ENCODE measurements at regions not wholly inside any gene's neighbourhood (a gene's known extent, or its start where the extent isn't known, plus 50 kb on each side); places are given as distances from the start of the nearest gene placed in this dataset.

DNA sequence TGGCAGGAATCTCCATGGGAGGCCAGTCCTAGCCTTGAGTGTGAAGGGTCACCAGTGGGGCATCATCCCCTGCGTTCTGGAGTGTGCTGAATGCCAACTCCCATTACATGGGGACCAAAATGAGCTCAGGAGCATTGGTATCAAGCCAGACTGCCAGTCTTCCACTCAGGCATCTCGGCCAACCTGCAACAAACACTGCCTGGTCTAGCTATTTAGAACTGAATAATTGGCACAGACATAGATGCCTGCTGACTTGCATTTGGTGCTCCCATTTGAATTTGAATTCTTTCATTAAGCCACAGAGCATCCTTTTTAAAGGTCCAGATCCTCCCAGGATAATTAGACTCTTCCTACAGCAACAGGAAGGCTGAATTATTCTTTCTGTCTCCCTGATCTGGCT is 116.6 kb upstream of the ABCA1 start:
- H4K20me1 ChIP-seq (replicated peaks; ENCODE audit: insufficient read depth) = no peaks in the 10 kb centered on the region
- H3K4me3 ChIP-seq = no peak overlapping the region
- H3K27ac ChIP-seq (ENCODE audit: low read depth) = no peak overlapping the region
- no peaks in the 10 kb centered on the region for H3K4me1 ChIP-seq (ENCODE audit: insufficient read depth)
- Mint-ChIP-seq H3K27me3 (ENCODE audit: insufficient read depth, low read depth, poor library complexity) (peaks cover 3% of the 10 kb centered on the region), H3K4me1 (peaks cover 18% of the 10 kb centered on the region), H3K4me3 (no peak overlapping the region), H3K9me3 (no peaks in the 10 kb centered on the region), H3K27ac (no peak overlapping the region), H3K36me3 (ENCODE audit: low read depth) (no peaks in the 10 kb centered on the region)
- DNase-seq (ENCODE audit: low spot score) (no peak), ATAC-seq (no peak; the same call in 2 of the 3 replicates)
- TF ChIP-seq, protein P1, sequence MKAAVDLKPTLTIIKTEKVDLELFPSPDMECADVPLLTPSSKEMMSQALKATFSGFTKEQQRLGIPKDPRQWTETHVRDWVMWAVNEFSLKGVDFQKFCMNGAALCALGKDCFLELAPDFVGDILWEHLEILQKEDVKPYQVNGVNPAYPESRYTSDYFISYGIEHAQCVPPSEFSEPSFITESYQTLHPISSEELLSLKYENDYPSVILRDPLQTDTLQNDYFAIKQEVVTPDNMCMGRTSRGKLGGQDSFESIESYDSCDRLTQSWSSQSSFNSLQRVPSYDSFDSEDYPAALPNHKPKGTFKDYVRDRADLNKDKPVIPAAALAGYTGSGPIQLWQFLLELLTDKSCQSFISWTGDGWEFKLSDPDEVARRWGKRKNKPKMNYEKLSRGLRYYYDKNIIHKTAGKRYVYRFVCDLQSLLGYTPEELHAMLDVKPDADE (IDR thresholded peaks at IDR 0.05) = no peak
- TF ChIP-seq NANOG (IDR thresholded peaks at IDR 0.05; ENCODE audit: borderline replicate concordance) = no peak
- no peak for TF ChIP-seq ZNF114 (CRISPR knock-in tag; IDR thresholded peaks at IDR 0.05)
- no peak for TF ChIP-seq STAT1 (IDR thresholded peaks at IDR 0.05; ENCODE audit: unreplicated experiment)
- TF ChIP-seq EZH2 (IDR thresholded peaks at IDR 0.05; ENCODE audit: low read depth, unreplicated experiment) = no peak
- TF ChIP-seq, protein P2, sequence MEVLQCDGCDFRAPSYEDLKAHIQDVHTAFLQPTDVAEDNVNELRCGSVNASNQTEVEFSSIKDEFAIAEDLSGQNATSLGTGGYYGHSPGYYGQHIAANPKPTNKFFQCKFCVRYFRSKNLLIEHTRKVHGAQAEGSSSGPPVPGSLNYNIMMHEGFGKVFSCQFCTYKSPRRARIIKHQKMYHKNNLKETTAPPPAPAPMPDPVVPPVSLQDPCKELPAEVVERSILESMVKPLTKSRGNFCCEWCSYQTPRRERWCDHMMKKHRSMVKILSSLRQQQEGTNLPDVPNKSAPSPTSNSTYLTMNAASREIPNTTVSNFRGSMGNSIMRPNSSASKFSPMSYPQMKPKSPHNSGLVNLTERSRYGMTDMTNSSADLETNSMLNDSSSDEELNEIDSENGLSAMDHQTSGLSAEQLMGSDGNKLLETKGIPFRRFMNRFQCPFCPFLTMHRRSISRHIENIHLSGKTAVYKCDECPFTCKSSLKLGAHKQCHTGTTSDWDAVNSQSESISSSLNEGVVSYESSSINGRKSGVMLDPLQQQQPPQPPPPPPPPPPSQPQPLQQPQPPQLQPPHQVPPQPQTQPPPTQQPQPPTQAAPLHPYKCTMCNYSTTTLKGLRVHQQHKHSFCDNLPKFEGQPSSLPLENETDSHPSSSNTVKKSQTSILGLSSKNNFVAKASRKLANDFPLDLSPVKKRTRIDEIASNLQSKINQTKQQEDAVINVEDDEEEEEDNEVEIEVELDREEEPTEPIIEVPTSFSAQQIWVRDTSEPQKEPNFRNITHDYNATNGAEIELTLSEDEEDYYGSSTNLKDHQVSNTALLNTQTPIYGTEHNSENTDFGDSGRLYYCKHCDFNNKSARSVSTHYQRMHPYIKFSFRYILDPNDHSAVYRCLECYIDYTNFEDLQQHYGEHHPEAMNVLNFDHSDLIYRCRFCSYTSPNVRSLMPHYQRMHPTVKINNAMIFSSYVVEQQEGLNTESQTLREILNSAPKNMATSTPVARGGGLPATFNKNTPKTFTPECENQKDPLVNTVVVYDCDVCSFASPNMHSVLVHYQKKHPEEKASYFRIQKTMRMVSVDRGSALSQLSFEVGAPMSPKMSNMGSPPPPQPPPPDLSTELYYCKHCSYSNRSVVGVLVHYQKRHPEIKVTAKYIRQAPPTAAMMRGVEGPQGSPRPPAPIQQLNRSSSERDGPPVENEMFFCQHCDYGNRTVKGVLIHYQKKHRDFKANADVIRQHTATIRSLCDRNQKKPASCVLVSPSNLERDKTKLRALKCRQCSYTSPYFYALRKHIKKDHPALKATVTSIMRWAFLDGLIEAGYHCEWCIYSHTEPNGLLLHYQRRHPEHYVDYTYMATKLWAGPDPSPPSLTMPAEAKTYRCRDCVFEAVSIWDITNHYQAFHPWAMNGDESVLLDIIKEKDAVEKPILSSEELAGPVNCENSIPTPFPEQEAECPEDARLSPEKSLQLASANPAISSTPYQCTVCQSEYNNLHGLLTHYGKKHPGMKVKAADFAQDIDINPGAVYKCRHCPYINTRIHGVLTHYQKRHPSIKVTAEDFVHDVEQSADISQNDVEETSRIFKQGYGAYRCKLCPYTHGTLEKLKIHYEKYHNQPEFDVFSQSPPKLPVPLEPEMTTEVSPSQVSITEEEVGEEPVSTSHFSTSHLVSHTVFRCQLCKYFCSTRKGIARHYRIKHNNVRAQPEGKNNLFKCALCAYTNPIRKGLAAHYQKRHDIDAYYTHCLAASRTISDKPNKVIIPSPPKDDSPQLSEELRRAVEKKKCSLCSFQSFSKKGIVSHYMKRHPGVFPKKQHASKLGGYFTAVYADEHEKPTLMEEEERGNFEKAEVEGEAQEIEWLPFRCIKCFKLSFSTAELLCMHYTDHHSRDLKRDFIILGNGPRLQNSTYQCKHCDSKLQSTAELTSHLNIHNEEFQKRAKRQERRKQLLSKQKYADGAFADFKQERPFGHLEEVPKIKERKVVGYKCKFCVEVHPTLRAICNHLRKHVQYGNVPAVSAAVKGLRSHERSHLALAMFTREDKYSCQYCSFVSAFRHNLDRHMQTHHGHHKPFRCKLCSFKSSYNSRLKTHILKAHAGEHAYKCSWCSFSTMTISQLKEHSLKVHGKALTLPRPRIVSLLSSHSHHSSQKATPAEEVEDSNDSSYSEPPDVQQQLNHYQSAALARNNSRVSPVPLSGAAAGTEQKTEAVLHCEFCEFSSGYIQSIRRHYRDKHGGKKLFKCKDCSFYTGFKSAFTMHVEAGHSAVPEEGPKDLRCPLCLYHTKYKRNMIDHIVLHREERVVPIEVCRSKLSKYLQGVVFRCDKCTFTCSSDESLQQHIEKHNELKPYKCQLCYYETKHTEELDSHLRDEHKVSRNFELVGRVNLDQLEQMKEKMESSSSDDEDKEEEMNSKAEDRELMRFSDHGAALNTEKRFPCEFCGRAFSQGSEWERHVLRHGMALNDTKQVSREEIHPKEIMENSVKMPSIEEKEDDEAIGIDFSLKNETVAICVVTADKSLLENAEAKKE (CRISPR knock-in tag; IDR thresholded peaks at IDR 0.05) = no peak
- TF ChIP-seq, protein P3, sequence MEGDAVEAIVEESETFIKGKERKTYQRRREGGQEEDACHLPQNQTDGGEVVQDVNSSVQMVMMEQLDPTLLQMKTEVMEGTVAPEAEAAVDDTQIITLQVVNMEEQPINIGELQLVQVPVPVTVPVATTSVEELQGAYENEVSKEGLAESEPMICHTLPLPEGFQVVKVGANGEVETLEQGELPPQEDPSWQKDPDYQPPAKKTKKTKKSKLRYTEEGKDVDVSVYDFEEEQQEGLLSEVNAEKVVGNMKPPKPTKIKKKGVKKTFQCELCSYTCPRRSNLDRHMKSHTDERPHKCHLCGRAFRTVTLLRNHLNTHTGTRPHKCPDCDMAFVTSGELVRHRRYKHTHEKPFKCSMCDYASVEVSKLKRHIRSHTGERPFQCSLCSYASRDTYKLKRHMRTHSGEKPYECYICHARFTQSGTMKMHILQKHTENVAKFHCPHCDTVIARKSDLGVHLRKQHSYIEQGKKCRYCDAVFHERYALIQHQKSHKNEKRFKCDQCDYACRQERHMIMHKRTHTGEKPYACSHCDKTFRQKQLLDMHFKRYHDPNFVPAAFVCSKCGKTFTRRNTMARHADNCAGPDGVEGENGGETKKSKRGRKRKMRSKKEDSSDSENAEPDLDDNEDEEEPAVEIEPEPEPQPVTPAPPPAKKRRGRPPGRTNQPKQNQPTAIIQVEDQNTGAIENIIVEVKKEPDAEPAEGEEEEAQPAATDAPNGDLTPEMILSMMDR (conservative IDR thresholded peaks at IDR 0.05; ENCODE audit: low read depth in 2 of 2) = no peak
- no peak for TF ChIP-seq ZNF331 (CRISPR knock-in tag; IDR thresholded peaks at IDR 0.05; ENCODE audit: low read depth)
- TF ChIP-seq JUNB (IDR thresholded peaks at IDR 0.05; ENCODE audit: unreplicated experiment) = no peak
- no peak for TF ChIP-seq POLR2AphosphoS5 (IDR thresholded peaks at IDR 0.05; ENCODE audit: low read depth)
- TF ChIP-seq CREB1 (CRISPR knock-in tag; IDR thresholded peaks at IDR 0.05; ENCODE audit: low read depth) = no peak
- no peak for TF ChIP-seq EZH2phosphoT487 (IDR thresholded peaks at IDR 0.05; ENCODE audit: unreplicated experiment)
- no peaks in the 10 kb centered on the region for H3K79me2 ChIP-seq (replicated peaks; ENCODE audit: insufficient read depth)
- H3K9me2 ChIP-seq (ENCODE audit: insufficient read depth) = no peaks in the 10 kb centered on the region
- no peak overlapping the region; the same call in 1 of the 2 replicates for H2AFZ ChIP-seq
- H3K4me2 ChIP-seq = no peak overlapping the region
- no peaks in the 10 kb centered on the region for H3F3A ChIP-seq (replicated peaks; ENCODE audit: low read depth)
- no peaks in the 10 kb centered on the region for H3K36me3 ChIP-seq (ENCODE audit: insufficient read depth)
- H3K27me3 ChIP-seq (ENCODE audit: insufficient read depth) = no peaks in the 10 kb centered on the region
